ENCODE measurements at regions not wholly inside any gene's neighbourhood (a gene's known extent, or its start where the extent isn't known, plus 50 kb on each side); places are given as distances from the start of the nearest gene placed in this dataset.

- H3K27ac Mint-ChIP-seq: no peak overlapping the region
- DNase-seq (no peak), ATAC-seq (replicated peaks) (no peak)
- H3K4me1 Mint-ChIP-seq (ENCODE audit: low read depth in 2 of 2): no peaks in the 10 kb centered on the region
- no peaks in the 10 kb centered on the region for H3K27me3 Mint-ChIP-seq
- peaks cover 3% of the 10 kb centered on the region for H3K36me3 Mint-ChIP-seq (ENCODE audit: insufficient read depth)
- peaks cover 12 to 18% of the 10 kb centered on the region in 2 donors for H3K9me3 Mint-ChIP-seq
- H3K4me3 Mint-ChIP-seq: no peak overlapping the region
Observed at GRCh38 chr18:28690836-28691495, 514.0 kb upstream of the CDH2 start.

GRCh38 chr18:28690100-28690499 is 513.2 kb upstream of the CDH2 start:
- no peak overlapping the region for H3K27ac Mint-ChIP-seq
- H3K4me1 Mint-ChIP-seq (ENCODE audit: low read depth in 2 of 2): no peaks in the 10 kb centered on the region
- ATAC-seq (replicated peaks): no peak
- peaks cover 3% of the 10 kb centered on the region for H3K36me3 Mint-ChIP-seq (ENCODE audit: insufficient read depth)
- no peak for DNase-seq
- peaks cover 8 to 18% of the 10 kb centered on the region in 2 donors for H3K9me3 Mint-ChIP-seq
- H3K4me3 Mint-ChIP-seq: no peak overlapping the region
- no peaks in the 10 kb centered on the region for H3K27me3 Mint-ChIP-seq

- peaks cover 3% of the 10 kb centered on the region for H3K36me3 Mint-ChIP-seq (ENCODE audit: insufficient read depth)
- ATAC-seq (replicated peaks) (no peak), DNase-seq (no peak)
- H3K27me3 Mint-ChIP-seq: no peaks in the 10 kb centered on the region
- no peaks in the 10 kb centered on the region for H3K4me1 Mint-ChIP-seq (ENCODE audit: low read depth in 2 of 2)
- H3K4me3 Mint-ChIP-seq: no peak overlapping the region
- peaks cover 8 to 18% of the 10 kb centered on the region in 2 donors for H3K9me3 Mint-ChIP-seq
- H3K27ac Mint-ChIP-seq: no peak overlapping the region
Observed at GRCh38 chr18:28689588-28689987, 512.7 kb upstream of the CDH2 start.

- no peaks in the 10 kb centered on the region for H3K36me3 Mint-ChIP-seq (ENCODE audit: insufficient read depth)
- no peaks in the 10 kb centered on the region for H3K27me3 Mint-ChIP-seq
- peaks cover 2 to 5% of the 10 kb centered on the region in 2 donors for H3K9me3 Mint-ChIP-seq
- ATAC-seq (replicated peaks) (no peak), DNase-seq (no peak)
- H3K4me3 Mint-ChIP-seq: no peak overlapping the region
- no peak overlapping the region for H3K27ac Mint-ChIP-seq
- no peaks in the 10 kb centered on the region for H3K4me1 Mint-ChIP-seq (ENCODE audit: low read depth in 2 of 2)
Observed at GRCh38 chr18:28684746-28685355, 507.9 kb upstream of the CDH2 start.

GRCh38 chr18:28682912-28683311 is 506.0 kb upstream of the CDH2 start:
- Mint-ChIP-seq H3K27me3 (no peaks in the 10 kb centered on the region), H3K36me3 (ENCODE audit: insufficient read depth) (no peaks in the 10 kb centered on the region), H3K4me1 (ENCODE audit: low read depth in 2 of 2) (no peaks in the 10 kb centered on the region), H3K9me3 (peaks cover 7% of the 10 kb centered on the region in 2 donors), H3K4me3 (no peak overlapping the region), H3K27ac (no peak overlapping the region)
- ATAC-seq (replicated peaks) (no peak), DNase-seq (no peak)

GRCh38 chr18:28669165-28669564 is 492.2 kb upstream of the CDH2 start:
- DNase-seq (no peak), ATAC-seq (replicated peaks) (no peak)
- Mint-ChIP-seq H3K4me1 (ENCODE audit: low read depth in 2 of 2) (no peaks in the 10 kb centered on the region), H3K4me3 (no peak overlapping the region), H3K9me3 (peaks cover 5 to 20% of the 10 kb centered on the region in 2 donors), H3K27ac (no peak overlapping the region), H3K36me3 (ENCODE audit: insufficient read depth) (no peaks in the 10 kb centered on the region), H3K27me3 (no peaks in the 10 kb centered on the region)

- Mint-ChIP-seq H3K27me3 (no peaks in the 10 kb centered on the region), H3K4me3 (no peak overlapping the region), H3K36me3 (ENCODE audit: insufficient read depth) (no peaks in the 10 kb centered on the region), H3K9me3 (peaks cover 4 to 12% of the 10 kb centered on the region in 2 donors), H3K27ac (no peak overlapping the region), H3K4me1 (ENCODE audit: low read depth in 2 of 2) (no peaks in the 10 kb centered on the region)
- no peak for ATAC-seq (replicated peaks)
- DNase-seq: no peak
Observed at GRCh38 chr18:28666216-28666615, 489.3 kb upstream of the CDH2 start.

- H3K4me1 Mint-ChIP-seq (ENCODE audit: low read depth in 2 of 2): no peaks in the 10 kb centered on the region
- ATAC-seq (replicated peaks) (no peak), DNase-seq (no peak)
- no peak overlapping the region for H3K4me3 Mint-ChIP-seq
- no peaks in the 10 kb centered on the region for H3K27me3 Mint-ChIP-seq
- H3K9me3 Mint-ChIP-seq: peaks cover 7 to 11% of the 10 kb centered on the region in 2 donors
- H3K27ac Mint-ChIP-seq: no peak overlapping the region
- no peaks in the 10 kb centered on the region for H3K36me3 Mint-ChIP-seq (ENCODE audit: insufficient read depth)
Observed at GRCh38 chr18:28657961-28658360, 481.0 kb upstream of the CDH2 start.

- peaks cover 14% of the 10 kb centered on the region in 2 donors for H3K9me3 Mint-ChIP-seq
- H3K36me3 Mint-ChIP-seq (ENCODE audit: insufficient read depth): no peaks in the 10 kb centered on the region
- H3K4me1 Mint-ChIP-seq (ENCODE audit: low read depth in 2 of 2): no peaks in the 10 kb centered on the region
- H3K4me3 Mint-ChIP-seq: no peak overlapping the region
- H3K27ac Mint-ChIP-seq: no peak overlapping the region
- no peak for ATAC-seq (replicated peaks)
- no peak for DNase-seq
- H3K27me3 Mint-ChIP-seq: no peaks in the 10 kb centered on the region
Observed at GRCh38 chr18:28652654-28653053, 475.7 kb upstream of the CDH2 start.

- DNase-seq: no peak
- Mint-ChIP-seq H3K36me3 (ENCODE audit: insufficient read depth) (no peaks in the 10 kb centered on the region), H3K4me1 (ENCODE audit: low read depth in 2 of 2) (no peaks in the 10 kb centered on the region), H3K4me3 (no peak overlapping the region), H3K9me3 (peaks cover 14% of the 10 kb centered on the region in 2 donors), H3K27ac (no peak overlapping the region), H3K27me3 (no peaks in the 10 kb centered on the region)
- no peak for ATAC-seq (replicated peaks)
Observed at GRCh38 chr18:28651298-28651697, 474.4 kb upstream of the CDH2 start.

- peaks cover 14% of the 10 kb centered on the region in 2 donors for H3K9me3 Mint-ChIP-seq
- no peak for DNase-seq
Observed at GRCh38 chr18:28650860-28651259, 473.9 kb upstream of the CDH2 start.

GRCh38 chr18:28647961-28648360 is 471.0 kb upstream of the CDH2 start:
- Mint-ChIP-seq H3K27me3 (no peaks in the 10 kb centered on the region), H3K9me3 (peaks cover 10 to 14% of the 10 kb centered on the region in 2 donors), H3K4me3 (no peak overlapping the region), H3K4me1 (ENCODE audit: low read depth in 2 of 2) (no peaks in the 10 kb centered on the region), H3K36me3 (ENCODE audit: insufficient read depth) (no peaks in the 10 kb centered on the region), H3K27ac (no peak overlapping the region)
- ATAC-seq (replicated peaks) (no peak), DNase-seq (no peak)

More at GRCh38 chr18:28650860-28651259, 473.9 kb upstream of the CDH2 start:
- no peak for ATAC-seq (replicated peaks)
- H3K27ac Mint-ChIP-seq: no peak overlapping the region
- no peaks in the 10 kb centered on the region for H3K4me1 Mint-ChIP-seq (ENCODE audit: low read depth in 2 of 2)
- no peak overlapping the region for H3K4me3 Mint-ChIP-seq
- H3K36me3 Mint-ChIP-seq (ENCODE audit: insufficient read depth): no peaks in the 10 kb centered on the region
- H3K27me3 Mint-ChIP-seq: no peaks in the 10 kb centered on the region

GRCh38 chr18:28637897-28638296 is 461.0 kb upstream of the CDH2 start:
- H3K4me3 Mint-ChIP-seq: no peak overlapping the region
- H3K9me3 Mint-ChIP-seq: peaks cover 9 to 12% of the 10 kb centered on the region in 2 donors
- ATAC-seq (replicated peaks) (no peak), DNase-seq (no peak)
- H3K36me3 Mint-ChIP-seq (ENCODE audit: insufficient read depth): no peaks in the 10 kb centered on the region
- no peaks in the 10 kb centered on the region for H3K4me1 Mint-ChIP-seq (ENCODE audit: low read depth in 2 of 2)
- H3K27ac Mint-ChIP-seq: no peak overlapping the region
- no peaks in the 10 kb centered on the region for H3K27me3 Mint-ChIP-seq

GRCh38 chr18:28635530-28635929 is 458.6 kb upstream of the CDH2 start:
- no peak overlapping the region for H3K4me3 Mint-ChIP-seq
- ATAC-seq (replicated peaks): no peak
- H3K27ac Mint-ChIP-seq: no peak overlapping the region

More at GRCh38 chr18:28635530-28635929, 458.6 kb upstream of the CDH2 start:
- H3K4me1 Mint-ChIP-seq (ENCODE audit: low read depth in 2 of 2): no peaks in the 10 kb centered on the region
- peaks cover 11 to 19% of the 10 kb centered on the region in 2 donors for H3K9me3 Mint-ChIP-seq
- no peaks in the 10 kb centered on the region for H3K27me3 Mint-ChIP-seq
- DNase-seq: no peak
- no peaks in the 10 kb centered on the region for H3K36me3 Mint-ChIP-seq (ENCODE audit: insufficient read depth)

Measured in effector memory CD8-positive, alpha-beta T cell (primary cell).